Inflammatory macrophage (primary cell): ENCODE measurements at regions not wholly inside any gene's neighbourhood (a gene's known extent, or its start where the extent isn't known, plus 50 kb on each side); places are given as distances from the start of the nearest gene placed in this dataset.
A peak's percentile ranks its signal among the peaks of the same experiment; 100 is the strongest.

Experiments used
- DNase-seq, 2 donors: peaks; one replicate each; pipeline ENCODE4 v3.0.0-alpha.2; 2020 to 2022

DNA sequence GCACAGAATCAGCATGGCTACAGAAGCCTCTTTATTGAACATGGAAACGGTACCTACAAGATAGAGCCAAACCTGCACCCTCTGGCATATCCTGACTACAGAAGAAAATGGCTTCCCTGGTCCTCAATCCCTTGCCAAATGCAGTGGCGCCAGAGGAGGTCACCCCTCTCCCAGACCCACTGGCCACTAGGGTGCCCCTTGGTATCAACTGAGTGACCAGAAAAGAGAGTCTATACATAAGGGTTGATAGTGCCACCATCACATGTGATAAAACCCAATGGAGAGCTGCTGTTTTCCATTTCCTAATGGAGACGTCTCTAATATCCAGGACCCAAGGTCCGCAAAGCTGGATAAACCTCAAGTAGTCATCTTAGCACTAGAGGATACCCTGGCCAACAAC, 52.7 kb upstream of the ALK start:
- DNase-seq: no peak

DNA sequence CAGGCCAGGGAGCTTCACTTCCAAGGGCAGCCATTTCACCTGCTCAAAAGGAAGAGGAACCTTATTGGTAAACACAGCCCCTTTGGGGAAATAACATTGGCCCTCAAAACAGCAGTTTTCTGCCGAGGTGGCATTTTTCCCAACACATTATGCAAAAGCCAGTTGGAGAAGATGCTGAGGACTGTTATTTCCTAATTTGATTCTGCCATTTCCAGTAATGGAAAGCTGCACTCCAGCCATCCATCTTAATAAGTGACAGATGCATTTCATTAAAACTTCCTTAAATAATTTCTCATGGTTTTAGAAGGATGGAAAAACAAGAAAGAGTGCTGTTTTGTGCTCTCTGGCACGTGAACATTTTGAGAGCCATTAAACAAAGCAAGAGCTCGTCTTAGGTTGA, 55.9 kb upstream of the ALK start:
- no peak for DNase-seq

DNA sequence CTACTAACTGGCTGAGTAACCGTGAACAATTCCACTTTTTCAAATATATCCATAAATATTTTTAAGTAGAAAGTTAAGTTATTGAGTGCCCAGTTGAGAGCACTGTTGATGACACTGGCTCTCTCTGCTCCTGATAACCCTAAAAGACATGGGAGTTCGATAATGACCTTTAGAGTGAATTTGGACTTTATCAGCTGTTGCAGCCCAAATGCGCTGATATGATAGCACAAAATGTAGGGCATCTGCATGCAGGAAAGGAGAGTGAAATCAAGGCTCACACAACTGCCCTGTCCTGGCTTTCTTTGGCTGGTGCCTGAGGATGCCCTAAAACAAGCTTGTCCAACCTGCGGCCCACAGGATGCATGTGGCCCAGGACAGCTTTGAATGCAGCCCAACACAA, 60.0 kb upstream of the ALK start:
- no peak for DNase-seq

DNA sequence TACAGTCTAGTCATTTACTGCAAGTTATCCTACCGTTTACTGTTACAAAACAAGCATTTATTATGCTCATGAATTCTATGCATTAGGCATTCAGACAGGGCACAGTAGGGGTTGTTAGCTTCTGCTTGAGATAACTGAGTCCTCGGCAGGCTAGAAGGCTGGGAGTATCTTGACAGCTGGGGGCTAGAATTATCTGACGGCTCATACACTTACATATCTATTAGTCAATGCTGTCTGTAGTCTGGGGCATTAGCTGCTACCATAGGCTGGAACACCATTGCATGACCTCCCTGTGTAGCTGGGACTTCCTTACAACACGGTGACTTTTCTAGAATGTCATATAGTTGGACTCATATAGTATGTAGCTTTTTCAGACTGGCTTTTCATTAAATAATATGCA, 61.9 kb upstream of the ALK start:
- DNase-seq: no peak

- no peak for DNase-seq
Measured at GRCh38 chr2:29987146-29987545, 65.8 kb upstream of the ALK start.

GRCh38 chr2:29990129-29990528, 68.7 kb upstream of the ALK start:
- no peak for DNase-seq

- DNase-seq: no peak
Measured at GRCh38 chr2:29991086-29991485, 69.7 kb upstream of the ALK start.

GRCh38 chr2:29995241-29995640, 73.9 kb upstream of the ALK start:
- DNase-seq: no peak

DNA sequence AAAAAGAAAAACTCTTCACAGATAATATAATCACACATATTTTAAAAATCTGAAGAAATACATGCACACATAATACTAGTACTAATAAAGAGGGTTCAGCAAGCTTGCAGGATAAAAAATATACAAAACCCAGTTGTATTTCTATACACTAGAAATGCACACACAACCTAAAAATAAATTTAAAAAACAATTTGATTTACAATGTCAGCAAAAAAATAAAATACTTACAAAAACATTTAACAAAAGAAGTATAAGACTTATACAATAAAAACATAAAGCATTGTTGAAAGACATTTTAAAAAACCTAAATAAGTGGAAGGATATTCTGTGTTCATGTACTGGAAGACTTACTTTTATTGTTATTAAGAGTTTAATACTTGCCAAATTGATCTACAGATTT, 81.7 kb upstream of the ALK start:
- no peak for DNase-seq

DNA sequence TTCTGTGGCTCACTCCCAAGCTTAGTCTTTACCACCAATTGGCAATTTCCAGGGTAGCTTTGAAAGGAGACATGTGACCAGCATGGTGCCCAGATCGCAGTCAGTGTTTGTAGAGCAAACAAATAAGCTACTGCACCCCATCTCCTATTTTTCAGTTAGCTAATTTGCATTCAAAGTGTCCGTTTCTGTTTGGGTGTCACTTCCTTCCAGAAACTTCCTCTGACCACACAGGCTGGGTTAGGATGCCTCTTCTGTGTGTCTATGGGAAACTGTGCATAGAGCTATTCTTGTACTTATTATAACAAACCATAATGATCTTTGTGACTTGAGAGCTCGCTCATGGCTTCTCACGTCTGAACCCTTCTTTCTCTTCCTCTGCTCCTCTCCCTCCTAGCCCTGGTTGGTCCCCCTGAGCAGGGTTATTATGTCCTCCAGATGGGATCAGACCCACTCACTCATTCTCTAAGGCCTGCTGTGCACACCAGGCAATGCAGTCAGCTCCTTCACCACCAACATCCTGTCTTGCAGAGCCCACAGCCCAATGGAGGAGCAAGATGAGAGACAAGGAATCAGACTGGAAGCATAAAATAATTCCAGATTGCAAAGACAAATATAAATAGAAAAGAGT, 101.2 kb upstream of the ALK start:
- no peak for DNase-seq

- DNase-seq: no peak
Measured at GRCh38 chr2:30024281-30024680, 102.9 kb upstream of the ALK start.

- peak in 1 of 2 donors; percentile 24 for DNase-seq
Measured at GRCh38 chr2:30026091-30027055, 105.0 kb upstream of the ALK start.

DNA sequence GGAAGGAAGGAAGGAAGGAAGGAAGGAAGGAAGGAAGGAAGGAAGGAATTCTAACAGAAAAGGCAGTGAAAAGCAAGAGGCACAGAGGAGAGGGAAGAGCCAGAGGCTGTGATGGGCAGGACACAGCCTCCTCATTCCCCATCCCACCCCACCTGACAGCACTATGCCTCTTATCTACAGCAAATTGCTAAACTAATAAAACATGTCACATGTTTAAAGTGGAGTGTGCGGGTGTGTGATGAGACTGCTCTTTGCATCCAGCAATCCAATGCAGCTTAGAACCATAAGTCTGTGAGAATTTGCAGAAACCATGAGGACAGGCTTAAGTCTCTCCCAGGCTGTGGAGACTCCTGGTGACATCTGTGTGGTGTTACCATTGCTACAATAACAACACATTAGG, 108.4 kb upstream of the ALK start:
- DNase-seq: no peak

DNA sequence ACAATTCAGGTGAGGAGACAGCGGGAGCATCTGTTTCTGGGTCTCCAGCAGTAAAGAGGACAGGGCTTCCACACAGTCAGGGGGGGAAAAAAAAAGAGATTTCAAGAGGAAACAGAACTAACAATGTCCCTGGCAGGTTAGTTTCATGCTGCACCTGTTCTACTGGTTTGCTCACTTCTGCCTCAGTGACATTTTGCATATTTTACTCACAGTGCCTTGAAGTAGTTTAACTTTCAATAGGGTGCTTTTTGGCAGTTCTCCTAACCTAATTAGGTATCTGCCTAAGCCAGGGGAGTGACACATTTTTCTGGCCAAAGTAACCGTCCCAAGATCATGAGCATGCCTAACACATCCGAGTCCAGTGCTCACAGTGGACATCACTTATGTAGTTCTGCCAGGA, 109.0 kb upstream of the ALK start:
- DNase-seq: no peak

DNA sequence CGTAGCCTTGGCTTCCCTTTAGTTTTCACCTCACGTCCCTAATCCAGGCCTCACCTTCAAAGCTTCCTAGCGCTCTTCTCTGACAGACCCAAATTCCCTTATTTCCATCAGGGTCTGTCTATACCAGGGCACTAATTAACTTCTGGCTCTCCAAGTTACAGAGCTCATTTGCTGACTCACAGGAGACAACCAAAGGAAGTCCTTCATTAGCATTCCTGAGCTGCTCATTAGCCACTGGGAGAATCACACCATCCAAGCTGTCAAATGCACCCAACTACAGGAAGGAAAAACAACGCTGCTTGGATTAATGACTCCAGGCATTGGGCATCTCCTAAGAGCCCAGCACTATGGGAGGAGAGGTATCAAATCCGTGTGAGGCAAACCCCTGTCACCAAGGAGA, 109.8 kb upstream of the ALK start:
- no peak for DNase-seq

GRCh38 chr2:30034052-30034775, 112.6 kb upstream of the YPEL5 start:
- DNase-seq: no peak

DNA sequence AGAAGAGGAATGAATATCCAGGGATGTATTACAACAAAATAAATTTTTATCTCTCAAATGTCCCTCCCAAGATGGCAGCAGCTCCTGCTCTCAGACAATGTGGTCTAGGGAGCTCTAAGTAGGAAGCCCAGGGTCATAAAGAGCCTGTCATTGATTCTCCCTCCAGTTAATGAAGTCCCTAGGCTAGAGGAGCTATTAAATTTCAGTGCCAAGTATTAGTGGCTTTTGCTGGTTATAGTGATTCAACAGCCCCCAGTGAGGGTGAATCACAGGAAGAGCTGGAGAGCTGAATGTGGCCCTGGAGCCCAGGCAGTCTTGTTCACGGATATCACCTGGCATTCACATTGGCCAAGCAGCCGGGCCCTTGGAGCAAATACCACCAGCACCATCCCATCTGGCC, 109.8 kb upstream of the YPEL5 start:
- no peak for DNase-seq

DNA sequence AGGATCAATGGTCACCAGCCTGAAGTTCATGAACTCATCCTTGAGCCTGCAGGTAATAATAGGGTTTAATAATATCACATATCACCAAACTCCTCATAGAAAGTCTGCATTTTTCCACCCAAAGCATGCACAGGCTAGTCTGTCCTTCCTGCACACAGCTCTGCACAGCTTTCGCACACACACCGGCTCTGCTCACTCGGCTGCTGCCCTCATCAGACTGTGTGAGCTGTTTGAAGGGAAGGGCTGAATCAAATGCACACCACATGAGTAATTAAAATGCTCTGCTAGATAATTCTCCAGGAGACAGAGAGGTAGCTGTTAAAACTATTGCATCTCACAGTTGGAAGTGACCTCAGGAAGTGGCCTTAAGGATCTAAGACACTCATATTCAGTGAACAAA, 108.4 kb upstream of the YPEL5 start:
- no peak for DNase-seq

DNA sequence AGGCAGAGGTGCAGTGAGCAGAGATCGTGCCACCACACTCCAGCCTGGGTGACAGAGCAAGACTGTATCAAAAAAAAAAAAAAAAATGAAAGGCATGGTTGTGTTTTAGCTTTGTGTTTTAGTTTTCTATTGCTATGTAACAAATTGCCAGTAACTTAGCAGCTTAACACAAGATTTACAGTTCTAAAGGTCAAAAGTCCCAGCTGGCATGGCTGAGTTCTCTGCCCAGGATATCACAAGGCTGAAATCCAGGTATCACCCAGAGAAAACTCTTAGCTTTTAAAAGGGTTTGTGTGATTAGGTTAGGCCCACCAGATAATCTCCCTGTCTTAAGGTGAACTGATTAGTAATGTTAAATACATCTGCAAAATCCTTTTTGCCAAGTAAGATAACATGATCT, 107.7 kb upstream of the YPEL5 start:
- DNase-seq: no peak

DNA sequence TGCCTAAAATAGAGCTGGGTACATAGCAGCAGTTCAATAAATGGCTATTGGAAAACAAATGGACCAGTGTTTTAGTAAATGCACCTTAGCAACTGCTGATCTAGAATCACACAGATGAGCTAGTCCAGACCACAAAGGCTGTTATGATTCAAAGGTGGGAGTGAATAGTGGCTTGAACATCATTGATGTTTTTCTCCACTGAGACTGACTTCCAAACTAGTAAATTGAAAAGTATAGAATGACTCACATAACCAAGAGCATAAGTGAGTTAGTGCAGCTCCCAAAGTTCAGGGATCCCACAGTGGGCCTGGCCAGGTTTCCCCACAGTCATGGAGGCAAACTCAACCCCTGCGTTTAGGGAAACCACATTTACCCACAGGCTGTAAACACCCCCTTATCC, 106.7 kb upstream of the YPEL5 start:
- no peak for DNase-seq

DNA sequence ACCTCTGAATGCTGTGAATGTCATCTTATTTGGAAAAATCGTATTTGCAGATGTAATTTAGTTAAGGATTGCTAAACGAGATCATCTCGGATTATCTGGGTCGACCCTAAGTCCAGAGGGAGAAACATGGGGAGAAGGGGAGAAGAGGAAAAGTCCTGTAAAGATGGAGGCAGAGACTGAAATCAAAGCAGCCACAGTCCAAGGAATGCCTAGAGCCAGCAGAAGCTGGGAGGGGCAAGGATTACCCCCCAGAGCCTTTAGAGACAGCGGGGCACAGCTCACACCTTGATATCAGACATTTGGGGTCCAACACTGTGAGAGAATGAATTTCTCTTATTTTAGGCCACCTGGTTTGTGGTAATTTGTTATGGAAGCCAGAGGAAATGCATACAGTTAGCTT, 104.9 kb upstream of the YPEL5 start:
- no peak for DNase-seq

GRCh38 chr2:30046396-30046795, 100.4 kb upstream of the YPEL5 start:
- no peak for DNase-seq

- DNase-seq: no peak
Measured at GRCh38 chr2:30046979-30047378, 99.8 kb upstream of the YPEL5 start.
